Fibroblast of villous mesenchyme (primary cell): ENCODE measurements at regions not wholly inside any gene's neighbourhood (a gene's known extent, or its start where the extent isn't known, plus 50 kb on each side); places are given as distances from the start of the nearest gene placed in this dataset.

ENCODE experiments used
- DNase-seq: peaks from one replicate; pipeline ENCODE4 v3.0.0-alpha.2; 2010; ENCODE audit warnings: low read depth
- H3K4me3 ChIP-seq: 2 replicates; pipeline ENCODE4 v1.5.1; 2011; ENCODE audit warnings: low read depth, mild to moderate bottlenecking, low read length
- TF ChIP-seq, protein P1 (sequence below): IDR thresholded peaks from 2 replicates; pipeline ENCODE4 v1.5.1; 2012; ENCODE audit warnings: low read depth, mild to moderate bottlenecking, low read length; ENCODE audit not compliant: insufficient read depth

DNA sequence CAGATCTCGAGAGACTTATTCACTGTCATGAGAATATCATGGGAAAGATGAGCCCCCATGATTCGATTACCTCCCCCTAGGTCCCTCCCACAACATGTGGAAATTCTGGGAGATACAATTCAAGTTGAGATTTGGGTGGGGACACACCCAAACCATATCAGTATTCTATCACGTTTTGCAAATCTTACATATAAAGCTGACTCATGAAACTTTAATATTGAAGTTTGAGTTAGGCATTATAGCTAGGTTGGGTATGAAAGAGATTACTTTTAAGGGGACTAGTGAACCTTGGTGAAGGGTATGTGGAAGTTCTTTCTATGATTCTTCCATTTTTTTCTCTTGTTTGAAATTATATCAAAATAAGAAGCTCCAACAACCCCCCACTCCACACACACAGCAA is 117.7 kb upstream of the RASGRP1 start:
- H3K4me3 ChIP-seq, result no peak overlapping the region
- TF ChIP-seq, protein P1, sequence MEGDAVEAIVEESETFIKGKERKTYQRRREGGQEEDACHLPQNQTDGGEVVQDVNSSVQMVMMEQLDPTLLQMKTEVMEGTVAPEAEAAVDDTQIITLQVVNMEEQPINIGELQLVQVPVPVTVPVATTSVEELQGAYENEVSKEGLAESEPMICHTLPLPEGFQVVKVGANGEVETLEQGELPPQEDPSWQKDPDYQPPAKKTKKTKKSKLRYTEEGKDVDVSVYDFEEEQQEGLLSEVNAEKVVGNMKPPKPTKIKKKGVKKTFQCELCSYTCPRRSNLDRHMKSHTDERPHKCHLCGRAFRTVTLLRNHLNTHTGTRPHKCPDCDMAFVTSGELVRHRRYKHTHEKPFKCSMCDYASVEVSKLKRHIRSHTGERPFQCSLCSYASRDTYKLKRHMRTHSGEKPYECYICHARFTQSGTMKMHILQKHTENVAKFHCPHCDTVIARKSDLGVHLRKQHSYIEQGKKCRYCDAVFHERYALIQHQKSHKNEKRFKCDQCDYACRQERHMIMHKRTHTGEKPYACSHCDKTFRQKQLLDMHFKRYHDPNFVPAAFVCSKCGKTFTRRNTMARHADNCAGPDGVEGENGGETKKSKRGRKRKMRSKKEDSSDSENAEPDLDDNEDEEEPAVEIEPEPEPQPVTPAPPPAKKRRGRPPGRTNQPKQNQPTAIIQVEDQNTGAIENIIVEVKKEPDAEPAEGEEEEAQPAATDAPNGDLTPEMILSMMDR, result no peak
- no peak for DNase-seq

GRCh38 chr15:38682861-38683260 is 118.2 kb upstream of the RASGRP1 start:
- H3K4me3 ChIP-seq, result no peak overlapping the region
- no peak for DNase-seq
- TF ChIP-seq, protein P1, result no peak

GRCh38 chr15:38683382-38684242 is 119.0 kb upstream of the RASGRP1 start:
- peak; percentile 55 for DNase-seq
- H3K4me3 ChIP-seq, result no peak overlapping the region
- TF ChIP-seq, protein P1, result peak; percentile 82

- no peak overlapping the region for H3K4me3 ChIP-seq
- DNase-seq, result no peak
- TF ChIP-seq, protein P1, result no peak
Observed at GRCh38 chr15:38684440-38685010, 119.9 kb upstream of the RASGRP1 start.

DNA sequence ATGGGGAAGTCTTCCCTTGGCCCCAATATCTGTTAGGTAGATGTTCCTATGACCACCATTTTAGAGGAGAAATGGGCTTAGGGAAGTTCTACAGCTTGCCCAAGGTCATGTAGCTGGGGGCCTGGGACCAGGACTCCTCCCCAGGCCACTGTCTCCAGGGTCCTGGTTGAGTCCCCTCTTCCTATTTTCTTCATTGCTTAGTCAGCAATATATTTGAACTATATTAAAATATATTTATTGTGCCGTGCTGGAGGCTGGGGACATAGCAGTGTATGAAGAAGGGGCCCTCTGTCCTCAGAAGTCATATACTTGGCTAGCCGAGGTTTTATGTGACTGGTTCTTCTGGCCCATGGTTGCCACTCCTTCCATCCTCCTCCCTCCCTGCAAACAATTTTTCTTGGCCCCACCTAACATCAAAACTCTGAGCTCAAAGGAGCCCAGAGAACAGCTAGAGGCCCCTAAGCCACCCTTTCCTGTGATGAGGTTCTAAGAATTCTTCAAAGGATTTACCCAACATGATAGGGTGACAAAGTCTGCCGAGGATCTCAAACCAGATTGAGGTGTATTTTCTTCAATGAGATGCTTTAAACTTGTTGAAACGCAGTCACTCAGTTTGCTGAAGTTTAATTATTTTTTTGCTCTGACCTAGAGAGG is 121.2 kb upstream of the RASGRP1 start:
- no peak for DNase-seq
- TF ChIP-seq, protein P1, result no peak
- H3K4me3 ChIP-seq, result no peak overlapping the region

GRCh38 chr15:38687340-38687739 is 122.7 kb upstream of the RASGRP1 start:
- TF ChIP-seq, protein P1, result no peak
- DNase-seq, result no peak
- H3K4me3 ChIP-seq, result no peak overlapping the region
